GM21619 (cell line): ENCODE measurements at regions not wholly inside any gene's neighbourhood (a gene's known extent, or its start where the extent isn't known, plus 50 kb on each side); places are given as distances from the start of the nearest gene placed in this dataset.

Source experiments
- ATAC-seq: cut with Tn5 transposase; IDR thresholded peaks from one replicate; pipeline ENCODE4 v1.9.1; 2021; ENCODE audit not compliant: unreplicated experiment

DNA sequence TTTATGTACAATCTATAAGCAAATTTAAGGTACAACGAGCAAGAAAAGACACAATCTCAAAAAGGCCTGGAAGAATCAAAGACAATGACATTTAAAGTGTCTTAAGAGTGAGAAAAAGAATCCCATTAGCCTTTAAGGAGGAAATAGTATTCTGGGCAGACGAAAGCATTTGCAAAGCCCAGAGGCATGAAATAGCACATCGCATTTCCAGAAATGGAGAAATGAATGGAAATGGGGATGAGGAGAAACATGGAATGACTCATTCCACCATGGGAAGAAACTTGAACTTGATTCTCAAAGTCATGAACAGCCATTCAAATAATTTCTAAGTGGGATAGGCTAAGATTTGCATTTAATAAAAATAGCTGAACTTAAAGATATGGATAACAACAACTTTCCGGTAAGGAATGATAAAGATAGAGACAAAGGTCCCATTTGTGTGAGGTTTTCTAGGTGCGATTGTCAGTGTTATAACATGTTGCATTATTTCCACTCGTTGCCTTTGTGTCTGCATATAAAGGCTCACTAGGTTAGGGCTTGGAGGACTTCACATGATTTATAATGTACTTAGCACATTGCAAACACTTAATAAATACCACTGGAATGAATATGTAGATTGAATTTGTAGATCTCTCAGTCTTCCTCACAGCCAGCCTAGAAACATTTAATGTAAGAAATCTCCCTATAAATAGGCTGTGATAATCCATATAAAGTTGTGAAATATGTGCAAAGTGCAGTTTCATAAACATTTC lies 310.3 kb upstream of the KLF6 start:
- no peak for ATAC-seq

DNA sequence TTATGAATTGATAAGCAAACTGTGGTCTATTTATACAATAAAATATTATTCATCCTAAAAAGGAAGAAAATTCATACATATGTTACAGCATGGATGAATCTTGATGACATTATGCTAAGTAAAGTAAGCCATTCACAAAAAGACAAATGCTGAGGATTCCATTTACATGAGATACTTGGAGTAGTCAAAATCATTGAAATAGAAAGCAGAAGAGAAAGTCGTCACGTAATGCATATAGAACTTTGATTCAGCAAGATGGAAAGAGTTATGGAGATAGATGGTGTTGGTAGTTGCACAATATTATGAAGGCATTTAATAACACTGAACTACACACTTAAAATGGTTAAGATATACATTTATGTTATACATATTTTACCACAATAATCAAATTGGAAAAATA lies 309.7 kb upstream of the KLF6 start:
- no peak for ATAC-seq

DNA sequence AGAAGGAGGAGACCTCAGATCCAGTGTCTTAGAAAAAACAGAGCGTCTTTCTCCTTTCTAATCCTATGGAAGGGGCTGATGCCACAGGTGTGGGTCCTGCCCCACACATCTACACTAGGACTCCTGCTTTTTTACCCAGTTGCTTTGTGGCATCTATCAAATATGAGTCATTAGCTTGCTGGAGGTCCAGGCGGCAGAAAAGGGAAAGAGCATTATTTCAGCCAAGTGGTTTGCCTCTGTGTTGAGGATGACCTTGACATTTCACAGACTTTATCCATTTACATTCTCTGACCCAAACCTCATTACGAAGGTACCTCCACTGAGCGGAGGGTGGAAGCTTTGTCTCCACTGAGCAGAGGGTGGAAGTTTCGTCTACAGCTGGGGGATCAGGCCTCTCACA lies 308.4 kb upstream of the KLF6 start:
- ATAC-seq, result no peak

- no peak for ATAC-seq
Measured at GRCh38 chr10:4088354-4089066, 303.5 kb upstream of the KLF6 start.

- no peak for ATAC-seq
Measured at GRCh38 chr10:4086131-4086898, 301.3 kb upstream of the KLF6 start.

DNA sequence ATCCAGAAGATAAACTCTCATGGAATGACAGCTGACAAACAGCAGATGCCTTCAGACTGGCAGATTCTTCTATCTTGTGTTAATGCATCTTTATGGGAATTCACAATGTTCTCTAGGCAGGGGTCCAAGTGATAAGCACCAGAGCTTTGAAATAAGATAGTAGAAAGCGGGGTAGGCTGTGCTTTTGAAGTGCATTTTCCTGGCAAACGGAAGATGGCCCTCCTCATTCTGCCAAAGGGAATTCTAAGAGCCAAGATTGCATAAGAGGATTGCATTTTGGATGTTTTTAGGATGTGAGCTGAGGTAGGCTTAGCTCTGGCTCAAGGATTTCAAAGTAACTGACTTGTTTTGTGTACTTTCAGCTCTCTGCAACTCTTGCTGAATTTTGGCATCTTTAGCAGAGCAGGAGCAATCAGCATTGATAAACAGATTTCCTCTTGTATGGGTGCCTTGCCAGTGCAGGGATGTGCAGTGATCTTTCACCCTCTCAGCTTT lies 298.5 kb upstream of the KLF6 start:
- ATAC-seq, result no peak

- ATAC-seq, result no peak
Measured at GRCh38 chr10:4082861-4083260, 297.9 kb upstream of the KLF6 start.

DNA sequence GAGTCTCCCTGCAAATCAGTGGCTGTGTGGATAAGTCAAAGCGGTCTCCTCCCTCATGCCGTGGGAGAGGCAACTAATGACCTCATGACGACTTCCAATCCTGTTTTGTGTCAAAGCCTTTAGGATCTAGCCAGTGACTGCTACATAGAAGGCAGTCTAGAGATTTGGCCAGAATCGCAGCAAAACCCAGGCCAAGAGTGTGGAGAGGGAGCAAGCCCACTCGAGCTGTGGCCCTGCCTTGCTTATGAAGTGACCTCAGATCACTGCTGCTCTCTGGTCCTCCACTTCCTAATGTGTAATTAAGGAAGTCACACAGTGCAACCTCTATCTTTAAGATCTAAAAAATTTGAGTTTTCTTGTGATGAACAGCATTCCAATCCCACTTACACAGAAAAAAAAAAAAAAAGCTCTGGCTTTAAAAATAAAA lies 296.7 kb upstream of the KLF6 start:
- no peak for ATAC-seq

DNA sequence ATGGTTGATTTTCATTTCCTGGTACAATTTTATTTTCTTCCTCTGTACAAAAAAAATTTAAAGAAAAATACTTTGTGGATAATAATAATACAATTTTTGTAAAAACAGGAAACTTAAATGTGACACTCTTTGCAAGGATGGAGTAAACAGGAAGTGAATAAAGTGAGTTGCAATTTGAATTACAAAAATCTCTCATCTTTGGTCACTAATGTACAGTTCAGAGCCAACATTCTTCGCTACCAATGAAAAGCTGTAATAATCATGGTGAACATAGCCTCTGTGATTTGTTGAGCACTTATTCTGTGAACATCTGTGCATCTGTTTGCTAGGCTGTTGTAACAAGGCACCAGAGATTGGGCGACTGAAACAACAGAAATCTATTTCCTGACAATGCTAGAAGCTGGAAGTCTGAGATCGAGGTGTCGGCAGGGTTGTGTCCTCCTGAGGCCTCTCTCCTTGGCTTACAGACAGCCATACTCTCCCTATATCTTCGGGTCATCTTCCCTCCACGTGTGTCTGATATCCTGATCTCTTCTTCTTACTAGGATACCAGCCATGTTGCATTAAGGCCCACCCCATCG lies 295.3 kb upstream of the KLF6 start:
- no peak for ATAC-seq

DNA sequence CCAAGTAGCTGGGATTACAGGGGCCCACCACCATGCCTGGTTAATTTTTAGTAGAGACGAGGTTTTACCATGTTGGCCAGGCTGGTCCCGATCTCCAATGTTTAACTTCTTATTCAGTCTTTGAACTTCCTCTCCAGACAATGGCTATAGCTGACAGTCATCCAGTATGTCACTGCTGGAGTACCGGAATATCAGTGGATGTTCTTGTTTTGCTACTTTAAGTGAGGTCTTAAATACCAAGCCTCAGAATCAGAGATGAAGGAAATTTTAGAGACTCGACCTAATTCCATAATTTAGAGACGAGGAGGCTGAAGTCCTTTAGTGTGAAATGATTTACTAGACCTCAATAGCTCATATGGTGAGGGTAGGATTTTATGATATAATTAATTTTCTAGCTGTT lies 294.8 kb upstream of the KLF6 start:
- no peak for ATAC-seq

GRCh38 chr10:4077804-4078203 lies 292.8 kb upstream of the KLF6 start:
- ATAC-seq, result no peak

DNA sequence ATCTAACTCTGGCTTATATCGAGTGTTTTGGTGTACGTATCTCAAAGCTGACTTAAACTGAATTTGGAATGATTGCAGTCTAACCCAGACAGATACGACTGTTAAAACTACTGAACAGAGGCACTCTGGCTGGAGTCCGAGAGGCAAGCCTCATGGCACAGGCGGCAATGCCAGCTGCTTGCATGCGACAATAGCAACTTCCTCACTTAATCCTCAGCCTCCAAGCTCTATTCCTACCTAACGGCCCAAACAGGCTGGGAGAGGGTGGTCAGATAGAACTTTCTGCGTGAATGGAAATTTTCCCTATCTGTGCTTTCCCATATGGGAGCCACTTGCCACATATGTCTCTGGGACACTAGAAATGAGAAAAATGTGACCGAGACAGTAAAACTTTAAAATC lies 292.0 kb upstream of the KLF6 start:
- no peak for ATAC-seq

DNA sequence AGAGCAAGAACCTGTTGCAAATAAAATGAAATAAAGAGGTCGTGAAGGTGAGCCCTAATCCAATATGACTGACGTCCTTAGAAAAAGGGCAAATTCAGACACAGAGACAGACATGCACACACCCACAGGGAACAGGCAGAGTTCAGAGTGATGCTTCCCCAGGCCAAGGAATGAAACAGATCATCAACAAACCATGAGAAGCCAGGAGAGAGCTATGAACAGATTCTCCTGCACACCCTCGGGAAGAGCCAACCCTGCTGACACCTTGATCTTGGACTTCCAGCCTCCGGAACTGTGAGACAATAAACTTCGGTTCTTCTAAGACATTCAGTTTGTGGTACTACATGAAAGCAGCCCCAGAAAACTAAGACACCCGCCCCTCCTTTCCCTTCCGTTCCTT lies 290.4 kb upstream of the KLF6 start:
- ATAC-seq, result no peak

GRCh38 chr10:4074545-4075407 lies 289.8 kb upstream of the KLF6 start:
- ATAC-seq, result no peak

- no peak for ATAC-seq
Measured at GRCh38 chr10:4073912-4074311, 288.9 kb upstream of the KLF6 start.

DNA sequence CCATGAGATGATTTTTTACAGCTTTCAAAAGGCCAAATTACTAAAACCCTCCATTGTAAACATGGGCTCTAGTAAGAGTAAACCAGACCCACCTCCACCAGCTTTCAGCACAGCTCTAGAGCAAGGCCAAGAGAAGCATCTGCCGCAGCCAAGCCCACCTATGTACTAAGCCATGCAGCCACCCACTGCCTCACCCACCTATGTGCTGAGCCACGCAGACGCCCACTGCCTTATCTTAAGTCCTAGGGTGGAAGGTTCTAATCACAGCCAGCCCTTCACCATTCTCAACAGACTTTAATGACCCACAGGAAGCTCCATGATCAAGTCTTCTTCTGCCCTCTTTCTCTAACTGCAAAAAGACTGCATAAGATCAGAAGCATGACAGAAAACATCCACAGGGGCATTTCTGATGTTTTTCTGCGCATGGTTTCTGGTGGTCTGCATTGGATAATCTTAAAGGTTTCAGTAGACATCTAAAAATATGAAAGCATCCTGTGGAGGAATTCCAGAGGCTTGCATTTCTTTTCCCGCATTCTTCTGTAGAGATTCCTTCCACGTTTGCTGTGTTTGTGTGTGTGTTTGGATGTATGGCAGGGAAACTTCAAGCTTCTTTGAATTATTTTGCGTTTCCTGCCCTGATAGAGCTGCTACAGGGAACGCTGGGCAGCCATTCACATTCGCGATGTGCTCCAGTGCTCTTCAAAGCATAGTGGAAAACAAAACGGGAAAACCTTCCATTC lies 286.1 kb upstream of the KLF6 start:
- ATAC-seq, result no peak

DNA sequence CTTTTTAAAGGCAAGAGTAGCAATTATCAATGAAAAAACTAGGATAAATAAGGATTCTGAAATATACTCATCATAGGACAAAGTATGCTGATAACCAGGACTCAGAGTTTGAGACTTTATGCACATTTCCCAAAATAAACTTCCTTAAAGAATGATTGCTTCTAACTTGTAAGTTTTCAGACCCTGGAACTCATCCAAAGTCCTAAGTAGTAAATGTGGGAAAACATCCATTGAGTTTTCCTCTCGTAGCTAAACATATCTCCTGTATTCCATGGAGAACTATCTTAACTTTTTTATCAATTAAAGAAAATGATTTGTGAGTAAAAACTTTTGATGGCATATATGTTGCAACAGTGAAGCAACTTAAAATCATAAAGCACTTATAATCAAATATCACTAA lies 285.2 kb upstream of the KLF6 start:
- ATAC-seq, result no peak

- ATAC-seq, result no peak
Measured at GRCh38 chr10:4069491-4069890, 284.5 kb upstream of the KLF6 start.

- ATAC-seq, result no peak
Measured at GRCh38 chr10:4068629-4069028, 283.6 kb upstream of the KLF6 start.
